ENCODE measurements at regions not wholly inside any gene's neighbourhood (a gene's known extent, or its start where the extent isn't known, plus 50 kb on each side); places are given as distances from the start of the nearest gene placed in this dataset.

DNA sequence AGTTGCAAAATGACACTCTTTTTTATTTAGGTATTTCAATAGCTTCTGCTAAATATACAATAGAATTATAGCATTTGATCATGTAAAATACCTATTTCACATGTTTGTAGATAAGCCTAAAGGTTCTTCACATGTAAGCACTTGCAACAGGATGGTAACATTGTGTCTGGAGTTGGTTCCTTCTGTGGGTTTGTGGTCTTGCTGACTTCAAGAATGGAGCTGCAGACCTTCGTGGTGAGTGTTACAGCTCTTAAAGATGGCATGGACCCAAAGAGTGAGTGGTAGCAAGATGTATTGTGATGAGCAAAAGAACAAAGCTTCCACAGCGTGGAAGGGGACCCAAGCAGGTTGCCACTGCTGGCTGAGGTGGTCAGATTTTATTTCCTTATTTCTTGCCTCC lies 246.4 kb upstream of the PDGFD start:
- Mint-ChIP-seq H3K9me3 (ENCODE audit: unreplicated experiment) (no peaks in the 10 kb centered on the region), H3K27ac (ENCODE audit: unreplicated experiment) (no peak overlapping the region), H3K36me3 (ENCODE audit: low read depth, unreplicated experiment) (no peaks in the 10 kb centered on the region), H3K27me3 (ENCODE audit: unreplicated experiment) (peaks cover 2% of the 10 kb centered on the region), H3K4me1 (ENCODE audit: unreplicated experiment) (no peaks in the 10 kb centered on the region), H3K4me3 (ENCODE audit: unreplicated experiment) (no peak overlapping the region)
- TF ChIP-seq, protein P1, sequence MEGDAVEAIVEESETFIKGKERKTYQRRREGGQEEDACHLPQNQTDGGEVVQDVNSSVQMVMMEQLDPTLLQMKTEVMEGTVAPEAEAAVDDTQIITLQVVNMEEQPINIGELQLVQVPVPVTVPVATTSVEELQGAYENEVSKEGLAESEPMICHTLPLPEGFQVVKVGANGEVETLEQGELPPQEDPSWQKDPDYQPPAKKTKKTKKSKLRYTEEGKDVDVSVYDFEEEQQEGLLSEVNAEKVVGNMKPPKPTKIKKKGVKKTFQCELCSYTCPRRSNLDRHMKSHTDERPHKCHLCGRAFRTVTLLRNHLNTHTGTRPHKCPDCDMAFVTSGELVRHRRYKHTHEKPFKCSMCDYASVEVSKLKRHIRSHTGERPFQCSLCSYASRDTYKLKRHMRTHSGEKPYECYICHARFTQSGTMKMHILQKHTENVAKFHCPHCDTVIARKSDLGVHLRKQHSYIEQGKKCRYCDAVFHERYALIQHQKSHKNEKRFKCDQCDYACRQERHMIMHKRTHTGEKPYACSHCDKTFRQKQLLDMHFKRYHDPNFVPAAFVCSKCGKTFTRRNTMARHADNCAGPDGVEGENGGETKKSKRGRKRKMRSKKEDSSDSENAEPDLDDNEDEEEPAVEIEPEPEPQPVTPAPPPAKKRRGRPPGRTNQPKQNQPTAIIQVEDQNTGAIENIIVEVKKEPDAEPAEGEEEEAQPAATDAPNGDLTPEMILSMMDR (IDR thresholded peaks at IDR 0.05; ENCODE audit: unreplicated experiment), result no peak
- DNase-seq (ENCODE audit: low spot score), result no peak

DNA sequence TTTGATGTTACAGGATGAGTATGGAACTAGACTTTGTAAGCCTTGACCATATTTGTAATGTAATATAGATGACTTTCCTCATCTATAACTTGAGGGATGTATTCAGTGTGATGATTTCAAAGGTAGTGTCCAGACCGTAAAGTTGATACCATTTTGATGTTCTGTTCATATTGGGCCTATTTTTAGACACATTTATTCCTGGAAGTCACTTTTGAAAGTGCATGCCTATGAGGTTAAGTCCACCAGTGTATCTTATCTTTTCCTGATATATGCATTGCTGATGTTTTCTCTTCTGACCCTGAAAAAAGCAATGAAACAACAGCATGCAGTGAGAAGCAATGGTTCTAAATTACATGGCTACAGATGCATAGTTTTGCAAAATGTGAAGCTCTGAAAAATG lies 244.7 kb upstream of the PDGFD start:
- no peak for DNase-seq (ENCODE audit: low spot score)
- Mint-ChIP-seq H3K4me1 (ENCODE audit: unreplicated experiment) (no peaks in the 10 kb centered on the region), H3K9me3 (ENCODE audit: unreplicated experiment) (no peaks in the 10 kb centered on the region)

DNA sequence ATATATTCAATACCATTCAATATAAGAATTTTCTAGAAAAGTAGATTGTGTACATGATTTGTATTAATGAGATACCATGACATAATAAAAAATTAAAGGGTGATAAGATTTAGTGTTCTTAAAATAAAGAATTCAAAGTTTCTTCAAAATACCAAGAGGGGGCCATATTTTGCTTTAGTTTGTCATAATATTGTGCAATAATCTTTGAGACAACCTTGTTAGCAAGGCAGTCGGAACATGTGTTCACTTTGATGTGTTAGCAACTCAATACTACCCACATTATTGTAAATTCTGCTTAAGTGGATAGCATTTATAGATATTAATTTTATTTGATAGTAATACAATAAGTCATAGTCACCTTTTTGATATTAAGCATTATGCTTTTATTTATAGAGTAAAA lies 241.3 kb upstream of the PDGFD start:
- no peaks in the 10 kb centered on the region for H3K27me3 Mint-ChIP-seq (ENCODE audit: unreplicated experiment)
- H3K9me3 Mint-ChIP-seq (ENCODE audit: unreplicated experiment), result no peaks in the 10 kb centered on the region
- DNase-seq (ENCODE audit: low spot score), result no peak
- no peak overlapping the region for H3K27ac Mint-ChIP-seq (ENCODE audit: unreplicated experiment)
- no peak overlapping the region for H3K4me3 Mint-ChIP-seq (ENCODE audit: unreplicated experiment)
- no peaks in the 10 kb centered on the region for H3K4me1 Mint-ChIP-seq (ENCODE audit: unreplicated experiment)
- TF ChIP-seq, protein P1 (IDR thresholded peaks at IDR 0.05; ENCODE audit: unreplicated experiment), result no peak
- no peaks in the 10 kb centered on the region for H3K36me3 Mint-ChIP-seq (ENCODE audit: low read depth, unreplicated experiment)

More for the DNA sequence above, 244.7 kb upstream of the PDGFD start:
- TF ChIP-seq, protein P1 (IDR thresholded peaks at IDR 0.05; ENCODE audit: unreplicated experiment), result no peak
- H3K4me3 Mint-ChIP-seq (ENCODE audit: unreplicated experiment), result no peak overlapping the region
- no peaks in the 10 kb centered on the region for H3K27me3 Mint-ChIP-seq (ENCODE audit: unreplicated experiment)
- no peak overlapping the region for H3K27ac Mint-ChIP-seq (ENCODE audit: unreplicated experiment)
- no peaks in the 10 kb centered on the region for H3K36me3 Mint-ChIP-seq (ENCODE audit: low read depth, unreplicated experiment)

DNA sequence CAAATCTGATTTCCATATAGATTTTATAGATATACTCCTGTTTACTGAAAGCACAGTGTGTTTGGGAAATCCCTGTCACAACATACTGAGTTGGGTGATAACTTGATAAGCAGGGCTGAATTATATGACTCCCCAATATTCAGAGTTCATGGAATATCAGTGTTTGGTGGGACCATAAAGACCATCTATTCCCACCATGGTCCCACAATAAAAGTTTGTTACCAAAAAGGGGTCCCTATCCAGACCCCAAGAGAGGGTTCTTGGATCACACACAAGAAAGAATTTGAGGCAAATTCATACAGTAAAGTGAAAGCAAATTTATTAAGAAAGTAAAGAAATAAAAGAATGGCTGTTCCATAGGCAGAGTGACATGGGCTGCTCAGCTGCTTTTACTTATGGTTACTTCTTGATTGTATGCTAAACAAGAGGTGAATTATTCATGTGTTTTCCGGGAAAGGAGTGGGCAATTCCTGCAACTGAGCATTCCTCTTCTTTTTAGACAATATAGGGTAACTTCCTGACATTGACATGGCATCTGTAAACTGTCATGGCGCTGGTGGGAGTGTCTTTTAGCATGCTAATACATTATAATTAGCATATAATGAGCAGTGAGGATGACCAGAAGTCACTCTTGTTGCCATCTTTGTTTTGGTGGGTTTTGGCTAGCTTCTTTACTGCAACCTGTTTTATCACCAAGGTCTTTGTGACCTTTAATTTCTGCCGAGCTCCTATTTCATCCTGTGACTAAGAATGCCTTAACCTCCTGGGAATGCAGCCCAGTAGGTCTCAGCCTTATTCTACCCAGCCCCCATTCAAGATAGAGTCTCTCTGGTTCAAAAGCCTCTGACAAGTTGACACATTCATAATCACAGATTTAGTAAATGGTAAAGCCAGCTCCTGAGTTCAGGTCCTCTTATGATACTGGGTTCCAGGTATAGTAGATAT lies 240.6 kb upstream of the PDGFD start:
- no peaks in the 10 kb centered on the region for H3K36me3 Mint-ChIP-seq (ENCODE audit: low read depth, unreplicated experiment)
- no peaks in the 10 kb centered on the region for H3K27me3 Mint-ChIP-seq (ENCODE audit: unreplicated experiment)
- H3K4me3 Mint-ChIP-seq (ENCODE audit: unreplicated experiment), result no peak overlapping the region
- no peak for DNase-seq (ENCODE audit: low spot score)
- H3K4me1 Mint-ChIP-seq (ENCODE audit: unreplicated experiment), result no peaks in the 10 kb centered on the region
- H3K27ac Mint-ChIP-seq (ENCODE audit: unreplicated experiment), result no peak overlapping the region
- H3K9me3 Mint-ChIP-seq (ENCODE audit: unreplicated experiment), result no peaks in the 10 kb centered on the region
- TF ChIP-seq, protein P1 (IDR thresholded peaks at IDR 0.05; ENCODE audit: unreplicated experiment), result no peak

DNA sequence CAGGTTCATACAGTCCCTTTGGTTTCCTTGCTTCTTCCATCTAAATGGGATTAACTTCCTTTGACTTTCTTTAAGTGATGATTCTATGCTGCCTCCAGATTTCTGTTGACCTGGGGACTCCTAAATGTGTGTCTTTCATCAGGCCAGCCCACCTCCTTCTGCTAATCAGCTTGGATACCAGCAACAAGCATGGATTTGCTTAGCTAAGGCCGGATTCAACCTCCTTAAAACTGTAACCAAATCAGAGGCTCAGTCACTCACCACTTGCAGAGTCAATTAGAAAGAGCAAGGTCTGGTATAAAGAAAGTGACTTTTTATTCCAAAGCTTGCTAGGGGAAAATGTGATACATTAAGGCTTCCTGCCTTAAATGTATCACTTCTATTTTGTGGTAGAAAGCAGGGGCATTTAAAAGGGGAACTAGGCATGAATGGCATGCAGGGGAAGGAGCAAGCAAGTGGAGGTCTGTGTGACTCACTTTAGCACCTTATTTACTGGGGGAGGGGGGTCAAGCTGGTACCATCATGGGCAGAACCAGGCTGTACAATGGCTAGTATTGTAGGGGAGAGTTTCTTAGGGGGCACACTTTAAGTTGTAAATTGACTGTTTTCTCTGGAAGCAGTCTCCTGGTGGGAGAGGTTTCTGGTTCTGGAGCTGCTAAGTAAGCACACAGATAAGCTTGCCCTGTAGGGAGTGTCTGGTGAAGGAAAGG lies 239.0 kb upstream of the PDGFD start:
- no peak for DNase-seq (ENCODE audit: low spot score)
- no peak overlapping the region for H3K4me3 Mint-ChIP-seq (ENCODE audit: unreplicated experiment)
- no peaks in the 10 kb centered on the region for H3K4me1 Mint-ChIP-seq (ENCODE audit: unreplicated experiment)
- no peaks in the 10 kb centered on the region for H3K27me3 Mint-ChIP-seq (ENCODE audit: unreplicated experiment)
- TF ChIP-seq, protein P1 (IDR thresholded peaks at IDR 0.05; ENCODE audit: unreplicated experiment), result no peak
- H3K36me3 Mint-ChIP-seq (ENCODE audit: low read depth, unreplicated experiment), result no peaks in the 10 kb centered on the region
- H3K9me3 Mint-ChIP-seq (ENCODE audit: unreplicated experiment), result no peaks in the 10 kb centered on the region
- no peak overlapping the region for H3K27ac Mint-ChIP-seq (ENCODE audit: unreplicated experiment)
